IMR-90 (cell line): ENCODE measurements at regions not wholly inside any gene's neighbourhood (a gene's known extent, or its start where the extent isn't known, plus 50 kb on each side); places are given as distances from the start of the nearest gene placed in this dataset.

Experiments used
- ATAC-seq: fragments of 200-7000 bp; cut with Tn5 transposase; 2 replicates; pipeline ENCODE4 v1.9.1; 2020; ENCODE audit warnings: low read depth, mild to moderate bottlenecking, moderate library complexity
- BruUV-seq: library from RNA; stranded (reverse); fragments of 400-500 nt; replicated peaks from 2 replicates; lab custom pipeline; 2021; lab: Mats Ljungman, UMichigan
- CTCF ChIA-PET: fragments of 300-600 bp; formaldehyde crosslinking; extraction: SDS; loops from one replicate; lab custom pipeline; 2021; ENCODE audit warnings: antibody characterized with exemption; lab: Yijun Ruan, JAX
- POLR2A ChIA-PET: fragments of 300-600 bp; sonication (Branson Sonifier 250); formaldehyde crosslinking; loops from one replicate; lab custom pipeline; 2022; ENCODE audit warnings: antibody characterized with exemption; ENCODE audit not compliant: unreplicated experiment; lab: Charles Lee
- DNase-seq: peaks from one replicate; pipeline ENCODE4 v3.0.0; 2013
- H2AFZ ChIP-seq: replicated peaks from 2 replicates; pipeline ENCODE3; 2013; ENCODE audit warnings: low read length, mild to moderate bottlenecking; ENCODE audit not compliant: poor library complexity
- H2AK5ac ChIP-seq: 2 replicates; pipeline ENCODE4 v1.6.1; 2013; ENCODE audit warnings: low read depth, low read length, inconsistent platforms
- H2AK9ac ChIP-seq: replicated peaks from 2 replicates; pipeline ENCODE3; 2013; ENCODE audit warnings: mild to moderate bottlenecking, low read depth, low read length, moderate library complexity; ENCODE audit not compliant: poor library complexity
- H2BK120ac ChIP-seq: 2 replicates; pipeline ENCODE4 v1.6.1; 2013; ENCODE audit warnings: low read depth, low read length, inconsistent platforms
- H2BK15ac ChIP-seq: 3 replicates; pipeline ENCODE4 v1.6.1; 2013; ENCODE audit warnings: low read depth, low read length, inconsistent platforms
- H2BK20ac ChIP-seq: 2 replicates; pipeline ENCODE4 v1.6.1; 2013; ENCODE audit warnings: low read depth, mild to moderate bottlenecking, inconsistent platforms, low read length, moderate library complexity
- H2BK5ac ChIP-seq: 2 replicates; pipeline ENCODE4 v1.6.1; 2013; ENCODE audit warnings: mild to moderate bottlenecking, low read depth, low read length, inconsistent platforms; ENCODE audit not compliant: poor library complexity, severe bottlenecking
- H3K14ac ChIP-seq: replicated peaks from 2 replicates; pipeline ENCODE4 v1.6.1; 2013; ENCODE audit warnings: low read depth, low read length, inconsistent platforms
- H3K18ac ChIP-seq: 2 replicates; pipeline ENCODE4 v1.6.1; 2013; ENCODE audit warnings: low read depth, low read length, control low read depth
- H3K23ac ChIP-seq: 2 replicates; pipeline ENCODE4 v1.6.1; 2013; ENCODE audit warnings: low read depth, low read length, inconsistent platforms
- H3K27ac ChIP-seq: 2 replicates; pipeline ENCODE4 v1.5.1; 2013; ENCODE audit warnings: mild to moderate bottlenecking, control low read depth, low read length; ENCODE audit not compliant: insufficient read depth
- H3K27me3 ChIP-seq: 2 replicates; pipeline ENCODE4 v1.6.1; 2013; ENCODE audit warnings: low read length; ENCODE audit not compliant: control insufficient read depth, insufficient read depth
- H3K36me3 ChIP-seq: 2 replicates; pipeline ENCODE4 v1.6.1; 2013; ENCODE audit warnings: low read length, mixed read lengths; ENCODE audit not compliant: control insufficient read depth, insufficient read depth
- H3K4ac ChIP-seq: 2 replicates; pipeline ENCODE4 v1.6.1; 2013; ENCODE audit warnings: low read depth, low read length, inconsistent platforms
- H3K4me1 ChIP-seq: 2 replicates; pipeline ENCODE4 v1.6.1; 2013; ENCODE audit warnings: low read length, mixed read lengths; ENCODE audit not compliant: control insufficient read depth, insufficient read depth
- H3K4me2 ChIP-seq: 2 replicates; pipeline ENCODE4 v1.6.1; 2013; ENCODE audit warnings: low read depth, mild to moderate bottlenecking, control low read depth, low read length, moderate library complexity
- H3K4me3 ChIP-seq: 2 replicates; pipeline ENCODE4 v1.5.1; 2013; ENCODE audit warnings: low read depth, mild to moderate bottlenecking, control low read depth, low read length, moderate library complexity; ENCODE audit not compliant: insufficient read depth
- H3K56ac ChIP-seq: 2 replicates; pipeline ENCODE4 v1.6.1; 2013; ENCODE audit warnings: low read length, inconsistent platforms; ENCODE audit not compliant: insufficient read depth; ENCODE audit errors: extremely low read depth
- H3K79me1 ChIP-seq, 2 experiments: 2 replicates each; pipeline ENCODE4 v1.6.1; 2013; ENCODE audit warnings: low read length in 2 of 2, inconsistent platforms in 1 of 2, low read depth in 1 of 2
- H3K9ac ChIP-seq: 2 replicates; pipeline ENCODE4 v1.6.1; 2013; ENCODE audit warnings: low read depth, low read length, control low read depth
- H3K9me1 ChIP-seq: 2 replicates; pipeline ENCODE4 v1.6.1; 2013; ENCODE audit warnings: low read length, inconsistent platforms; ENCODE audit not compliant: insufficient read depth
- H3K9me3 ChIP-seq: 2 replicates; pipeline ENCODE4 v1.6.1; 2013; ENCODE audit warnings: low read length; ENCODE audit not compliant: control insufficient read depth, insufficient read depth
- H4K20me1 ChIP-seq: 2 replicates; pipeline ENCODE4 v1.6.1; 2013; ENCODE audit warnings: low read length, inconsistent platforms; ENCODE audit not compliant: insufficient read depth
- H4K5ac ChIP-seq: 2 replicates; pipeline ENCODE4 v1.6.1; 2013; ENCODE audit warnings: mild to moderate bottlenecking, low read depth, low read length, control low read depth
- H4K8ac ChIP-seq, 2 experiments: 2 replicates each; pipeline ENCODE4 v1.6.1; 2013; ENCODE audit warnings: low read depth in 2 of 2, low read length in 2 of 2, control low read depth in 1 of 2, inconsistent platforms in 1 of 2
- H4K91ac ChIP-seq: 2 replicates; pipeline ENCODE4 v1.6.1; 2013; ENCODE audit warnings: low read depth, low read length, inconsistent platforms; ENCODE audit not compliant: insufficient read depth
- FOS ChIP-seq: fragments of 150-350 bp; IDR thresholded peaks from 2 replicates; pipeline ENCODE4 v1.6.1; 2016; ENCODE audit warnings: low read depth, low read length
- MXI1 ChIP-seq: IDR thresholded peaks from 2 replicates; pipeline ENCODE4 v1.6.1; 2012; ENCODE audit warnings: low read depth, mild to moderate bottlenecking, low read length, moderate library complexity, borderline replicate concordance
- SMC3 ChIP-seq: fragments of 150-350 bp; IDR thresholded peaks from 2 replicates; pipeline ENCODE4 v1.6.1; 2016; ENCODE audit warnings: low read depth, mild to moderate bottlenecking, antibody characterized with exemption, low read length, moderate library complexity
- WGBS, 2 experiments: methylation state at CpG; one replicate each; pipeline versions ENCODE4 v1.1.5 to v1.1.7; 2013; ENCODE audit warnings: missing lambda C conversion rate in 2 of 2; ENCODE audit not compliant: insufficient read length in 1 of 2; ENCODE audit errors: extremely low coverage in 2 of 2; 5-methylcytosine and 5-hydroxymethylcytosine counted together
- dilution Hi-C: fragments of 300-500 bp; cut with HindIII; formaldehyde crosslinking; loops from one replicate; pipeline ENCODE4 v1.14.3; 2018; ENCODE audit warnings: low sequenced_read_pairs; ENCODE audit not compliant: unreplicated experiment
- in situ Hi-C: fragments of 300-500 bp; cut with MboI; formaldehyde crosslinking; loops from 3 replicates; pipeline ENCODE4 v1.14.3; 2019; ENCODE audit warnings: low sequenced_read_pairs, inconsistent platforms, mixed read lengths
- intact Hi-C: fragments of 100-400 bp; cut with micrococcal nuclease; formaldehyde crosslinking; loops from 2 replicates; pipeline ENCODE4 v1.10.0; 2022

DNA sequence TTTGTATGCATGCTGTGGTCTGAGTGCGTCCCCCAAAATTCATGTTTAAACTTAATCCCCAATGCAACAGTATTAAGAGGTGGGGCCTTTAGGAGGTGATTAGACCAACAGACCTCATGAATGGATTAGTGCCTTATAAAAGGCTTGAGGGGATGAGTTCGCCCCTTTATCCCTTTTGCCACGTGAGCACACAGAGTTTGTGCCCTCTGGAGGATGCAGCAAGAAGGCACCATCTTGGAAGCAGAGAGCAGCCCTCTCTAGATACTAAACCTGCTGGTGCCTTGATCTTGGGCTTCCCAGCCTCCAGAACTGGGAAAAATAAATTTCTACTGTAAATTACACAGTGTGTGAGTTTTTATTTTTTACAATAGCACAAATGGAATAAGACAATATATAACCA, 177.1 kb upstream of the SPRY4 start:
- Histone ChIP-seq H3K14ac (no peak overlapping the region), H3K36me3 (no peaks in the 10 kb centered on the region; the same call in 1 of the 2 replicates), H3K18ac (no peak overlapping the region), H4K8ac (no peak overlapping the region), H3K4me1 (no peaks in the 10 kb centered on the region; the same call in 1 of the 2 replicates), H4K5ac (no peak overlapping the region), H3K9me3 (no peaks in the 10 kb centered on the region), H3K56ac (no peak overlapping the region), H3K23ac (no peak overlapping the region), H2BK20ac (no peak overlapping the region), H2BK5ac (no peak overlapping the region), H2AFZ (no peak overlapping the region), H4K20me1 (no peaks in the 10 kb centered on the region), H3K9me1 (peaks cover 7% of the 10 kb centered on the region), H3K79me1 (no peaks in the 10 kb centered on the region), H3K4me2 (no peak overlapping the region), H3K4me3 (no peak overlapping the region), H2BK120ac (no peak overlapping the region), H2BK15ac (no peak overlapping the region), H2AK5ac (no peak overlapping the region), H3K27me3 (no peaks in the 10 kb centered on the region), H2AK9ac (no peak overlapping the region), H3K4ac (no peak overlapping the region), H3K9ac (no peak overlapping the region), H3K27ac (no peak overlapping the region), H4K91ac (no peak overlapping the region)
- TF ChIP-seq MXI1, result no peak
- no peak for TF ChIP-seq FOS
- no peak for TF ChIP-seq SMC3
- no peak for DNase-seq
- CTCF ChIA-PET, result no interaction called here
- POLR2A ChIA-PET, result no interaction called here
- no peak for ATAC-seq
- WGBS, 2 experiments, result no CpG with 5 or more reads among the region's 3 CpGs
- intact Hi-C loops (no loop called here), in situ Hi-C loops (no loop called here), dilution Hi-C loops (no loop called here)
- no TSS peak for BruUV-seq
